ENCODE measurements at regions not wholly inside any gene's neighbourhood (a gene's known extent, or its start where the extent isn't known, plus 50 kb on each side); places are given as distances from the start of the nearest gene placed in this dataset.

- Histone ChIP-seq H3K4me2 (ENCODE audit: low read depth, low read length, poor library complexity, severe bottlenecking) (no peak overlapping the region), H4K20me1 (ENCODE audit: insufficient read depth, low read length, poor library complexity, severe bottlenecking) (no peaks in the 10 kb centered on the region), H2AFZ (ENCODE audit: low read length) (no peak overlapping the region), H3K79me2 (ENCODE audit: insufficient read depth, low read length) (no peaks in the 10 kb centered on the region), H3F3A (ENCODE audit: low read depth) (no peaks in the 10 kb centered on the region), H3K36me3 (ENCODE audit: insufficient read depth, low read length) (no peaks in the 10 kb centered on the region), H3K27me3 (ENCODE audit: insufficient read depth, low read length, poor library complexity, severe bottlenecking) (no peaks in the 10 kb centered on the region), H3K9me2 (replicated peaks; ENCODE audit: low read depth, low read length) (no peaks in the 10 kb centered on the region), H3K4me1 (ENCODE audit: insufficient read depth, low read length, poor library complexity, severe bottlenecking) (no peaks in the 10 kb centered on the region), H3K9me3 (ENCODE audit: insufficient read depth, low read depth, low read length) (no peaks in the 10 kb centered on the region), H3K4me3 (ENCODE audit: low read length, poor library complexity, severe bottlenecking) (no peak overlapping the region), H3K9ac (ENCODE audit: low read depth, low read length, poor library complexity, severe bottlenecking) (no peak overlapping the region)
- TF ChIP-seq EZH2phosphoT487 (IDR thresholded peaks at IDR 0.05; ENCODE audit: borderline replicate concordance), result no peak
- TF ChIP-seq, protein P1, sequence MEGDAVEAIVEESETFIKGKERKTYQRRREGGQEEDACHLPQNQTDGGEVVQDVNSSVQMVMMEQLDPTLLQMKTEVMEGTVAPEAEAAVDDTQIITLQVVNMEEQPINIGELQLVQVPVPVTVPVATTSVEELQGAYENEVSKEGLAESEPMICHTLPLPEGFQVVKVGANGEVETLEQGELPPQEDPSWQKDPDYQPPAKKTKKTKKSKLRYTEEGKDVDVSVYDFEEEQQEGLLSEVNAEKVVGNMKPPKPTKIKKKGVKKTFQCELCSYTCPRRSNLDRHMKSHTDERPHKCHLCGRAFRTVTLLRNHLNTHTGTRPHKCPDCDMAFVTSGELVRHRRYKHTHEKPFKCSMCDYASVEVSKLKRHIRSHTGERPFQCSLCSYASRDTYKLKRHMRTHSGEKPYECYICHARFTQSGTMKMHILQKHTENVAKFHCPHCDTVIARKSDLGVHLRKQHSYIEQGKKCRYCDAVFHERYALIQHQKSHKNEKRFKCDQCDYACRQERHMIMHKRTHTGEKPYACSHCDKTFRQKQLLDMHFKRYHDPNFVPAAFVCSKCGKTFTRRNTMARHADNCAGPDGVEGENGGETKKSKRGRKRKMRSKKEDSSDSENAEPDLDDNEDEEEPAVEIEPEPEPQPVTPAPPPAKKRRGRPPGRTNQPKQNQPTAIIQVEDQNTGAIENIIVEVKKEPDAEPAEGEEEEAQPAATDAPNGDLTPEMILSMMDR (conservative IDR thresholded peaks at IDR 0.05; ENCODE audit: low read length), result no peak
Observed at GRCh38 chrX:799808-800207, 169.2 kb downstream of the SHOX start.

- H4K20me1 ChIP-seq (ENCODE audit: insufficient read depth, low read length, poor library complexity, severe bottlenecking), result no peaks in the 10 kb centered on the region
- H3K4me3 ChIP-seq (ENCODE audit: low read length, poor library complexity, severe bottlenecking), result no peak overlapping the region
- no peaks in the 10 kb centered on the region for H3F3A ChIP-seq (ENCODE audit: low read depth)
- no peaks in the 10 kb centered on the region for H3K9me3 ChIP-seq (ENCODE audit: insufficient read depth, low read depth, low read length)
- H3K79me2 ChIP-seq (ENCODE audit: insufficient read depth, low read length), result no peaks in the 10 kb centered on the region
- no peak overlapping the region for H3K9ac ChIP-seq (ENCODE audit: low read depth, low read length, poor library complexity, severe bottlenecking)
- no peaks in the 10 kb centered on the region for H3K36me3 ChIP-seq (ENCODE audit: insufficient read depth, low read length)
- H3K9me2 ChIP-seq (replicated peaks; ENCODE audit: low read depth, low read length), result no peaks in the 10 kb centered on the region
- H2AFZ ChIP-seq (ENCODE audit: low read length), result no peak overlapping the region
- H3K4me2 ChIP-seq (ENCODE audit: low read depth, low read length, poor library complexity, severe bottlenecking), result no peak overlapping the region
- no peak for TF ChIP-seq EZH2phosphoT487 (IDR thresholded peaks at IDR 0.05; ENCODE audit: borderline replicate concordance)
- TF ChIP-seq, protein P1 (conservative IDR thresholded peaks at IDR 0.05; ENCODE audit: low read length), result no peak
- no peaks in the 10 kb centered on the region for H3K4me1 ChIP-seq (ENCODE audit: insufficient read depth, low read length, poor library complexity, severe bottlenecking)
- H3K27me3 ChIP-seq (ENCODE audit: insufficient read depth, low read length, poor library complexity, severe bottlenecking), result no peaks in the 10 kb centered on the region
Observed at GRCh38 chrX:794311-794710, 163.7 kb downstream of the SHOX start.

DNA sequence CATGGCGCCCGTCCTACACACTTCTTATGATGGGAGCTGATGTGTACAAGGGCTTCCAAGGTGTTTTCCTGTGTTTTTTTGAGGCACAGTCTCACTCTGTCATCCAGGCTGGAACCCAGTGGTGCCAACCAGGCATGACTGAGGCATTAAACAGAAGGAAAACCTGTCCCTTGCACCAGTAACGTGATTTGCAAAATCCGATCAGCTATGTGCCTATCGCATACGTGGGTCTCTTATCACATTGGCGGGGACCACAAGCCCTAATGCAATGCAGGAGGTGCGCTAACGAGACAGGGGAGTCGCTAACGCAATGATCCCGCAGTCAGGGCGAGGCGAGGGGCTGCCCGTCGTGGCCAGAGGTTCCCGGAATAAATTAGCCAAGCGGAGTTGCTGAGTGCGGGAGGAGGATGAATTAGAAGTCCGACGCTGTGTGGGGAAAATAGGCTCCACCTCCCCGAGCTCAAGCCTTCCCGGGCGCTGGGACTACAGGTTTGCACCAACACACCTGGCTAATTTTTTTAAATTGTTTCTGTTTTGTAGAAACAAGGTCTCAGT lies 162.7 kb downstream of the SHOX start:
- Histone ChIP-seq H3K36me3 (ENCODE audit: insufficient read depth, low read length) (no peaks in the 10 kb centered on the region), H3K27me3 (ENCODE audit: insufficient read depth, low read length, poor library complexity, severe bottlenecking) (no peaks in the 10 kb centered on the region), H3K4me2 (ENCODE audit: low read depth, low read length, poor library complexity, severe bottlenecking) (no peak overlapping the region), H3K9me3 (ENCODE audit: insufficient read depth, low read depth, low read length) (no peaks in the 10 kb centered on the region), H3F3A (ENCODE audit: low read depth) (no peaks in the 10 kb centered on the region), H3K4me1 (ENCODE audit: insufficient read depth, low read length, poor library complexity, severe bottlenecking) (no peaks in the 10 kb centered on the region), H2AFZ (ENCODE audit: low read length) (no peak overlapping the region), H3K4me3 (ENCODE audit: low read length, poor library complexity, severe bottlenecking) (no peak overlapping the region), H4K20me1 (ENCODE audit: insufficient read depth, low read length, poor library complexity, severe bottlenecking) (no peaks in the 10 kb centered on the region), H3K9me2 (replicated peaks; ENCODE audit: low read depth, low read length) (no peaks in the 10 kb centered on the region), H3K79me2 (ENCODE audit: insufficient read depth, low read length) (no peaks in the 10 kb centered on the region), H3K9ac (ENCODE audit: low read depth, low read length, poor library complexity, severe bottlenecking) (no peak overlapping the region)
- TF ChIP-seq, protein P1 (conservative IDR thresholded peaks at IDR 0.05; ENCODE audit: low read length), result no peak
- no peak for TF ChIP-seq EZH2phosphoT487 (IDR thresholded peaks at IDR 0.05; ENCODE audit: borderline replicate concordance)

Data from Loucy (cell line).